HG02798 (cell line): ENCODE measurements at regions not wholly inside any gene's neighbourhood (a gene's known extent, or its start where the extent isn't known, plus 50 kb on each side); places are given as distances from the start of the nearest gene placed in this dataset.

Source experiments
- ATAC-seq: cut with Tn5 transposase; IDR thresholded peaks from one replicate; pipeline ENCODE4 v1.9.1; 2021; ENCODE audit warnings: mild to moderate bottlenecking; ENCODE audit not compliant: unreplicated experiment, poor library complexity

- no peak for ATAC-seq
These were observed 57.9 kb downstream of the NPY start for GRCh38 chr7:24341691-24342413.

GRCh38 chr7:24343614-24344013 lies 59.6 kb downstream of the NPY start:
- ATAC-seq = no peak

GRCh38 chr7:24346129-24346528 lies 62.1 kb downstream of the NPY start:
- no peak for ATAC-seq

GRCh38 chr7:24346716-24347115 lies 62.7 kb downstream of the NPY start:
- ATAC-seq = no peak

- no peak for ATAC-seq
These were observed 65.3 kb downstream of the NPY start for GRCh38 chr7:24349339-24349738.

GRCh38 chr7:24354456-24354855 lies 70.5 kb downstream of the NPY start:
- no peak for ATAC-seq

GRCh38 chr7:24356718-24357386 lies 72.9 kb downstream of the NPY start:
- no peak for ATAC-seq

GRCh38 chr7:24361001-24361400 lies 77.0 kb downstream of the NPY start:
- ATAC-seq = no peak

GRCh38 chr7:24365606-24366005 lies 81.6 kb downstream of the NPY start:
- no peak for ATAC-seq

- ATAC-seq = no peak
These were observed 82.9 kb downstream of the NPY start for GRCh38 chr7:24366876-24367275.

GRCh38 chr7:24368161-24368560 lies 84.2 kb downstream of the NPY start:
- no peak for ATAC-seq

- no peak for ATAC-seq
These were observed 86.6 kb downstream of the NPY start for GRCh38 chr7:24370541-24370940.

- ATAC-seq = no peak
These were observed 89.3 kb downstream of the NPY start for GRCh38 chr7:24372961-24373955.

- no peak for ATAC-seq
These were observed 95.1 kb downstream of the NPY start for GRCh38 chr7:24378871-24379616.

- peak; percentile 63 for ATAC-seq
These were observed 98.0 kb downstream of the NPY start for GRCh38 chr7:24381894-24382505.

GRCh38 chr7:24383055-24383454 lies 99.1 kb downstream of the NPY start:
- no peak for ATAC-seq

- ATAC-seq = peak; percentile 63
These were observed 100.5 kb downstream of the NPY start for GRCh38 chr7:24384362-24385030.

GRCh38 chr7:24388212-24388611 lies 104.2 kb downstream of the NPY start:
- ATAC-seq = no peak
